IMR-90 (cell line): ENCODE measurements at regions not wholly inside any gene's neighbourhood (a gene's known extent, or its start where the extent isn't known, plus 50 kb on each side); places are given as distances from the start of the nearest gene placed in this dataset.

Experiments
- CTCF ChIP-seq: conservative IDR thresholded peaks from 2 replicates; pipeline ENCODE4 v1.5.1; 2012; ENCODE audit warnings: mild to moderate bottlenecking, low read depth, low read length, improper control_type of control experiment
- POLR2A ChIP-seq: IDR thresholded peaks from 2 replicates; pipeline ENCODE4 v1.6.1; 2012; ENCODE audit warnings: mild to moderate bottlenecking, low read depth, low read length
- RCOR1 ChIP-seq: IDR thresholded peaks from 2 replicates; pipeline ENCODE4 v1.6.1; 2012; ENCODE audit warnings: mild to moderate bottlenecking, low read length, improper control_type of control experiment; ENCODE audit not compliant: insufficient replicate concordance
- RFX5 ChIP-seq: IDR thresholded peaks from 2 replicates; pipeline ENCODE4 v1.8.0; 2012; ENCODE audit warnings: low read depth, mild to moderate bottlenecking, low read length, moderate library complexity
- USF2 ChIP-seq: fragments of 150-350 bp; IDR thresholded peaks from 2 replicates; pipeline ENCODE4 v1.6.1; 2017; ENCODE audit warnings: mild to moderate bottlenecking, antibody characterized with exemption, low read length, low read depth

GRCh38 chr7:40986351-40986873 is 716.5 kb downstream of the INHBA start:
- no peak for TF ChIP-seq USF2
- TF ChIP-seq POLR2A: no peak
- peak; percentile 40 for TF ChIP-seq RCOR1
- no peak for TF ChIP-seq CTCF
- no peak for TF ChIP-seq RFX5
